Uterus (tissue), 2 donors: ENCODE measurements at regions not wholly inside any gene's neighbourhood (a gene's known extent, or its start where the extent isn't known, plus 50 kb on each side); places are given as distances from the start of the nearest gene placed in this dataset.

Source experiments
- CTCF ChIP-seq, 4 experiments: fragments of 200-600 bp in 2 of 4; fragments of 450-650 bp in 2 of 4; sonication (generic) in 2 of 4; IDR thresholded peaks; one replicate each; pipeline ENCODE4 v1.5.1; 2016 to 2019; ENCODE audit warnings: antibody characterized with exemption in 4 of 4, mild to moderate bottlenecking in 2 of 4, moderate library complexity in 1 of 4
- POLR2A ChIP-seq, 2 donors: fragments of 450-650 bp; IDR thresholded peaks; one replicate each; pipeline ENCODE4 v1.6.1; 2016; ENCODE audit warnings: antibody characterized with exemption in 2 of 2, mild to moderate bottlenecking in 1 of 2, moderate library complexity in 1 of 2

GRCh38 chr7:121525155-121525819, 129.2 kb upstream of the FAM3C start:
- TF ChIP-seq CTCF (IDR thresholded peaks at IDR 0.05) (no peak), POLR2A (IDR thresholded peaks at IDR 0.05) (no peak)
